ENCODE measurements at regions not wholly inside any gene's neighbourhood (a gene's known extent, or its start where the extent isn't known, plus 50 kb on each side); places are given as distances from the start of the nearest gene placed in this dataset.

- TF ChIP-seq POLR2A (IDR thresholded peaks at IDR 0.05) (no peak), CTCF (IDR thresholded peaks at IDR 0.05) (no peak)
Observed at GRCh38 chr10:110414548-110415309, 83.0 kb upstream of the DUSP5 start.
